Stimulated activated CD4-positive, alpha-beta T cell treated with anti-CD3 and anti-CD28 coated beads, Interleukin-4, amount 100 ng/mL, for 48 hours (primary cell): ENCODE measurements at regions not wholly inside any gene's neighbourhood (a gene's known extent, or its start where the extent isn't known, plus 50 kb on each side); places are given as distances from the start of the nearest gene placed in this dataset.
"Not testable (repeated sequence)": the region's sequence is repeated elsewhere in the genome, so short reads cannot be mapped to it uniquely, and the experiment has no call there.

Experiments used
- DNase-seq, 2 donors: peaks; one replicate each; pipeline ENCODE4 v3.0.0-alpha.2; 2020; ENCODE audit warnings: low read depth in 2 of 2

- no peak for DNase-seq
These were observed 569.4 kb upstream of the SALL3 start for GRCh38 chr18:78410094-78410786.

GRCh38 chr18:78411539-78411938 is 568.1 kb upstream of the SALL3 start:
- DNase-seq = no peak

DNA sequence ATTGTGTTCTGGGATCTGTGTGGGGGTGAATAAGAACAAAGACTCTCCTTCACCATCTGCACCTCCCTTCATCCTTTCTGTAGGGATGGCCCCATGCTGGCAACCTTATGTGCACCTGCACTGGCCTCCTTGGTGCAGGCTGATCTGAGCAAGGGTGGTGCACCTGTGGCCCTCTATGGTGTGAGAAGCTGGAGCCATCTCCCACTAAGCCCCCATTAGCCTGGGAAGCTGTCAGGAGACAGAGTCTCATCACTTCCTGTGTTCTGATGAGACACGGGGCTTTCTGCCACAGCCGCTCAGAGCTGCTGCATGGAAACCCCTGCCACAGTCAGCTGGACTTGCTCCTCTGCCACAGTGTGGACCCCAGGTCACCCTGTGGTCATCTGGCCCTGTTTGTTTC is 565.3 kb upstream of the SALL3 start:
- DNase-seq = no peak

GRCh38 chr18:78416853-78417252 is 562.8 kb upstream of the SALL3 start:
- no peak for DNase-seq

DNA sequence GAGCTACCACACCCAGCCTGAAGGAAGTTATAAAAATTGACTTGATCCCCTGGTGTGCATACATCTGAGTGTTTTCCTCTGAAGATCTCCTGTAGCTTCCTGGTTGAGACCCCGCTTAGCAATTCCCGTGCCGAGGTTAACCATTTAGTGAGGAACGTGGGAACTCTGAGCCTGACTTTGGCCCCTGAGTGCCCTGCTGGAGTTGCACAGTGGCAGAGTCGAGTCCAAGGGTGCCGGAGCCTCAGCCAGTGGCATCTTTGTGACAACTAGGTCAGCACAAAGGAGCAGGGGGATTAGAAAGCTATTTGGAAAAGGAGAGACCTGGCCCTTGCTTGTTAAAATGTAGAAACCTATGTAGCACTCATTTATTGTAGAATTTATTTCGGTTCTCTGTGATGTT is 561.2 kb upstream of the SALL3 start:
- no peak for DNase-seq

DNA sequence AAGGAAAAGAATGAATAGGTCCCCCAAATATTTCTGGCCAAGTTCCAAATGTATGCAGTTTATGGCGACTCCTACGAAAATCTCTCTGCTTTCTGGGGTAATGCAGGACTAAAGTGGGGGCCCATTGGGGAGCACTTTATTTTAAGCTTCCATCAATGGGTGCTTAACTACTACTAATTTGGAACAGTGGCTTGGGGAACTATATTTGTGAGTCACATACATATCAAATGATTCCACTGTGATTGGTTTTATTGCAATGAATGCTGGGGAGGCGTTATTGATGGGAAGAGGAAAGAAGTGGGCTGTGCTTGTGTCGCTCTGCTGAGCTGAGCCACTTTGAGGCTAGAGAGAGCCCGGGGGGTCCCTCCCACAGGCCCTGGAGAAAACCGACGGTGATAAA is 560.4 kb upstream of the SALL3 start:
- DNase-seq = no peak

DNA sequence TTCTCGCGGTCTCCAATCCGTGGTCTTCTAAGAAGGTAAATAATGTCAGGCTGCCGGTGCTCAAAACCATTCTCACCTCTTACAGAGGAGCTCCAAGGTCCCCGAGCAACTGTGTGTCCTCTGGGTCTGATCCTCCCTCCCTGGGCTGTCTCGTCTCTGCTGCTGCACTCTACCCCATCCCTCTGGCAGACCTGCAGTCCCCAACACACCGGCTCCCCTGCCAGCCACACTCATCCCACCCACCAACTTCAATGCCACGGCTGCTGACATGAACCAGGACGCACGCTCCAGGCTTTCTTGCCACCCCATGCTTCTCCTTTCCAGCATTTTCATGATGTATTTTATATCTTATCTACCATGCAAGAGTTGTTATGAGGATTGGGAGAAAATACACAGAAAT is 559.5 kb upstream of the SALL3 start:
- no peak for DNase-seq

- no peak for DNase-seq
These were observed 558.2 kb upstream of the SALL3 start for GRCh38 chr18:78421392-78421791.

GRCh38 chr18:78422336-78422735 is 557.3 kb upstream of the SALL3 start:
- no peak for DNase-seq

DNA sequence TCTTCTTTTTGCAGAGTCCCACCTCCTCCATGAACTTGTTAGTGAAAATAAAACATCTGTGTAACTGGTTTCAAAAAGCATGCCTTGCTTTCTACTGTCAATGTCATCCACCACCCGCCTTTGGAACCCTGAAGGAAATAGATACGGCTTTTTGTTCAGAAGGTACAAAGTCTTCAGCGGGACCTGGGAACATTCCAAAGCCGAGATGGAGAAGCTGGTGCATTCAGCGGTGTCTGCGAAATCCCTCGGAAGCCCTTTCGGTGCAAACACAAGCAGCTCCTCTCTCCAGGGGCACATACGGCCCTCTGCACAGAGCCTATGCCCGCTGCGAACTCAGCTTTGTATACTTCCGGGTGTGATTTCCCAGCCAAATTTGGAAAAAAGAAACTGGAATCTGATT is 555.8 kb upstream of the SALL3 start:
- DNase-seq = no peak

- no peak for DNase-seq
These were observed 555.1 kb upstream of the SALL3 start for GRCh38 chr18:78424403-78425018.

GRCh38 chr18:78425019-78425412 is 554.6 kb upstream of the SALL3 start:
- no peak for DNase-seq

DNA sequence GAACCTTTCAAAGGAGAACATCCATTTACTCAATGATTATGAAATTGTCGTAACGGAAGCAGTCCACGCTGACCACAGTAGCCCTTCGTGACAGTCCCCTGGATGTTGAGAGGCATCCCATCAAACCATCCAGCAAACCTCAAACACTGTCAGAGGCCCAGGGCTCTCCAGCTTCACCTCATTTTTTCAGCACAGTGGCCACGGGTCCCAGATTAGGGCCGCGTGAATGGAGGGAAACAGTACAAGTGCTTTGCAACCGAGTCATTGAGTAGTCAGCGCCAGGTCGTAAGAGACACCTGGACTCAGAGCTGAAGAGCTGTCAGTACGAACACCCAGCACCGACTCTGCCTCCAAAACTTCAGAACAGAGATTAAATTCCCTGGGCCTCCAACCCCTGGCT is 552.5 kb upstream of the SALL3 start:
- DNase-seq = no peak

- DNase-seq = no peak
These were observed 550.2 kb upstream of the SALL3 start for GRCh38 chr18:78429127-78430108.

DNA sequence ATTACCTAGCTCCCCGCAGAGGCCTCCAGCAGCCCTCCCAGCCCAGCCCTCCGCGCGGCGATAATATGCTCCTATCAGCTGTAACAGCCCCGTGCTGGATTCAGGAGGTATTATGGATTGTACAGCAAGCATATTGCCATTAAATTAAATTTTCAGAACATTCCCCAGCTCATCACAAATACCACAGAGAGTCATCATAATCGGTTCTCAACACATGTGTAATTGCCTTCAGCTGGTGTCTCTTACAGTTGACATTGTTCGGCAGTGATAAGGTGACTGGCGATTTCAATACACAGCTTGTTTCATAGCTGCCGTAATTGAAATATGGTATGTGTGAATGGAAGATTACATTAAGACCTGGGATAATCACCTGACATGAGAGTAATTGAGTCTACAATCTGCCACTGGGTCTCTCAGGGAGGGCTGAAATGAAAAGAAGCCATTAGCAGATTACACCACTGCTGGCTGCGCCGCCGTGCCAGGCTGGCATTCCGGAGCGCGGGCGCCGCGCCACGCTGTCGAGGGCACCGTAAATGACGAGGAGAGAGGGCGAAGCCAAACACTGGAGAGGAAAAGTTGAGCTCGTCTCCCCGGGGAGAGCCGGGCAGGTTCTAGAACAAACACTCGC is 549.4 kb upstream of the SALL3 start:
- DNase-seq = no peak

- DNase-seq = no peak
These were observed 548.0 kb upstream of the SALL3 start for GRCh38 chr18:78431606-78432005.

- DNase-seq = no peak
These were observed 546.1 kb upstream of the SALL3 start for GRCh38 chr18:78433562-78433961.

GRCh38 chr18:78436110-78436509 is 543.5 kb upstream of the SALL3 start:
- no peak for DNase-seq

DNA sequence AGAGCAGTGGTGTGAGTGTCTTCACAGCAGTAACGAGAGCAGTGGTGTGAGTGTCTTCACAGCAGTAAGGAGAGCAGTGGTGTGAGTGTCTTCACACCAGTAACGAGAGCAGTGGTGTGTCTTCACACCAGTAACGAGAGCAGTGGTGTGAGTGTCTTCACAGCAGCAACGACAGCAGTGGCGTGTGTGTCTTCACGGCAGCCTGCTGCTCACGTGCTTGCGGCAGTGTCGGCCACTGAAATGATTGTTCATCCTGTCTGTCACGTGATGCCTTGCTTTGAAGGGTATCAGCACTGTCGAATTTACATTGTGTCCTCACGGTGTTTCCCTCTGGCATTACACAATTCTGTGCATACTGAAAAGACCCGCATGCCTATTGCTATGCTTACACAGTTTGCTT is 541.4 kb upstream of the SALL3 start:
- DNase-seq = not testable (repeated sequence)

- no peak for DNase-seq
These were observed 533.7 kb upstream of the SALL3 start for GRCh38 chr18:78445880-78446279.

GRCh38 chr18:78447211-78447610 is 532.4 kb upstream of the SALL3 start:
- no peak for DNase-seq

DNA sequence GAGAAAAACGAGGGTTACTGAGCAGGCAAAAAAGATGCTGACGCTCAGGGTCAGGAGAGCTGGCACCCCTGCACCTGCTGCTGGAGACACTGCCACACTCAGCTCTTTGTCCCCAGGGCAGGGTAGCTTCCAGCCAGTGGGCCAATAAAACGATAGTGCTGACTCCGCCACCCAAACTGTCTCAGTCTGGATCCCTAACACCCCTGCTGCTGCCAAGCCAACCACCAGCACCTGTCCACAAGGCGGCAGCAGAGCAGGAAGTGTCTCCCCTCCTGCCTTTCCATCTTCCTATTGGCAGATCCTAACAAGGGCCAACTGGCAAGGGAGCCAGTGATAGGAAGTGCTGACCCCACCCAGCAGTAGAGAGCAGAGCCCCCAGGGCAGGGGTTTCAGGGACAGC is 531.5 kb upstream of the SALL3 start:
- no peak for DNase-seq
